Prostate gland (tissue), 2 donors: ENCODE measurements at regions not wholly inside any gene's neighbourhood (a gene's known extent, or its start where the extent isn't known, plus 50 kb on each side); places are given as distances from the start of the nearest gene placed in this dataset.

Source experiments
- POLR2A ChIP-seq: fragments of 450-650 bp; IDR thresholded peaks from one replicate; pipeline ENCODE4 v1.6.1; 2016; ENCODE audit warnings: antibody characterized with exemption, mild to moderate bottlenecking
- POLR2AphosphoS5 ChIP-seq: sonication (generic); formaldehyde crosslinking; IDR thresholded peaks from one replicate; pipeline ENCODE4 v1.6.1; 2017; ENCODE audit warnings: antibody characterized with exemption
- TF ChIP-seq, protein P1 (sequence below), 4 experiments: fragments of 200-600 bp in 2 of 4; fragments of 450-650 bp in 2 of 4; sonication (generic) in 2 of 4; IDR thresholded peaks; 1 replicate in 3 of 4; 2 replicates in 1 of 4; pipeline ENCODE4 v1.5.1; 2016 to 2019; ENCODE audit warnings: antibody characterized with exemption in 4 of 4, mild to moderate bottlenecking in 2 of 4, moderate library complexity in 2 of 4

DNA sequence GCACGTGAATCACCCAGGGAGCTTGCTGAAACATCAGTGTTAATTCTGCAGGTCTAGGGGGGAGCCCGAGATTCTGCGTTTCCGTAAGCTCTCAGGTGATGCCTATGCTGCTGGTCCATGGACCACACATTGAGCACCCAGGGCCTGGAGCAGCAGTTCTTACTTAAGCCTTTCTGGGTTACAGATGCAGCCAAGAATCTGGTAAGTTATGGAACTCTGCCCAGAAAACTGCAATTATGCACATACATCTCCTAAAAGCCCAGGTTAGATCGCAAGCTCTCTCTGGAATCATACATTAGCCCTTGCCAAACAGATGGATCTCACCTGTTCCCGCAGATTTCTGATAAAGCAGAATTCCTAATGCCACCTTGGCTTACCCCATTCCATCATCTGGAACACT lies 265.9 kb upstream of the SALL1 start:
- TF ChIP-seq, protein P1, sequence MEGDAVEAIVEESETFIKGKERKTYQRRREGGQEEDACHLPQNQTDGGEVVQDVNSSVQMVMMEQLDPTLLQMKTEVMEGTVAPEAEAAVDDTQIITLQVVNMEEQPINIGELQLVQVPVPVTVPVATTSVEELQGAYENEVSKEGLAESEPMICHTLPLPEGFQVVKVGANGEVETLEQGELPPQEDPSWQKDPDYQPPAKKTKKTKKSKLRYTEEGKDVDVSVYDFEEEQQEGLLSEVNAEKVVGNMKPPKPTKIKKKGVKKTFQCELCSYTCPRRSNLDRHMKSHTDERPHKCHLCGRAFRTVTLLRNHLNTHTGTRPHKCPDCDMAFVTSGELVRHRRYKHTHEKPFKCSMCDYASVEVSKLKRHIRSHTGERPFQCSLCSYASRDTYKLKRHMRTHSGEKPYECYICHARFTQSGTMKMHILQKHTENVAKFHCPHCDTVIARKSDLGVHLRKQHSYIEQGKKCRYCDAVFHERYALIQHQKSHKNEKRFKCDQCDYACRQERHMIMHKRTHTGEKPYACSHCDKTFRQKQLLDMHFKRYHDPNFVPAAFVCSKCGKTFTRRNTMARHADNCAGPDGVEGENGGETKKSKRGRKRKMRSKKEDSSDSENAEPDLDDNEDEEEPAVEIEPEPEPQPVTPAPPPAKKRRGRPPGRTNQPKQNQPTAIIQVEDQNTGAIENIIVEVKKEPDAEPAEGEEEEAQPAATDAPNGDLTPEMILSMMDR (IDR thresholded peaks at IDR 0.05) = no peak
- TF ChIP-seq POLR2AphosphoS5 (no peak), POLR2A (no peak)
